CD4-positive, alpha-beta T cell treated with Interleukin-4 for 4 hours (primary cell): ENCODE measurements at regions not wholly inside any gene's neighbourhood (a gene's known extent, or its start where the extent isn't known, plus 50 kb on each side); places are given as distances from the start of the nearest gene placed in this dataset.
"Not testable (repeated sequence)": the region's sequence is repeated elsewhere in the genome, so short reads cannot be mapped to it uniquely, and the experiment has no call there.

ENCODE experiments used
- DNase-seq: peaks from one replicate; pipeline ENCODE4 v3.0.0-alpha.2; 2020

GRCh38 chr5:157956271-157956885, 97.4 kb upstream of the CLINT1 start:
- DNase-seq: no peak

- DNase-seq: no peak
Measured at GRCh38 chr5:157955541-157956172, 96.7 kb upstream of the CLINT1 start.

GRCh38 chr5:157952374-157952685, 93.4 kb upstream of the CLINT1 start:
- no peak for DNase-seq

- no peak for DNase-seq
Measured at GRCh38 chr5:157951673-157952373, 92.9 kb upstream of the CLINT1 start.

GRCh38 chr5:157949520-157949919, 90.6 kb upstream of the CLINT1 start:
- no peak for DNase-seq

GRCh38 chr5:157948738-157949410, 89.9 kb upstream of the CLINT1 start:
- DNase-seq: peak; percentile 72

- no peak for DNase-seq
Measured at GRCh38 chr5:157947156-157947555, 88.2 kb upstream of the CLINT1 start.

GRCh38 chr5:157945822-157946221, 86.9 kb upstream of the CLINT1 start:
- not testable (repeated sequence) for DNase-seq

- no peak for DNase-seq
Measured at GRCh38 chr5:157944938-157945337, 86.0 kb upstream of the CLINT1 start.

GRCh38 chr5:157944077-157944633, 85.2 kb upstream of the CLINT1 start:
- no peak for DNase-seq

- DNase-seq: no peak
Measured at GRCh38 chr5:157942595-157942994, 83.7 kb upstream of the CLINT1 start.

GRCh38 chr5:157941616-157942015, 82.7 kb upstream of the CLINT1 start:
- DNase-seq: no peak

GRCh38 chr5:157938101-157938500, 79.2 kb upstream of the CLINT1 start:
- not testable (repeated sequence) for DNase-seq

- not testable (repeated sequence) for DNase-seq
Measured at GRCh38 chr5:157936776-157937501, 78.0 kb upstream of the CLINT1 start.

GRCh38 chr5:157934600-157934999, 75.7 kb upstream of the CLINT1 start:
- no peak for DNase-seq

- no peak for DNase-seq
Measured at GRCh38 chr5:157933005-157933404, 74.1 kb upstream of the CLINT1 start.

- DNase-seq: no peak
Measured at GRCh38 chr5:157930710-157931109, 71.8 kb upstream of the CLINT1 start.

GRCh38 chr5:157926977-157927376, 68.0 kb upstream of the CLINT1 start:
- DNase-seq: no peak

- no peak for DNase-seq
Measured at GRCh38 chr5:157925786-157926671, 67.1 kb upstream of the CLINT1 start.

GRCh38 chr5:157924931-157925729, 66.2 kb upstream of the CLINT1 start:
- no peak for DNase-seq

- no peak for DNase-seq
Measured at GRCh38 chr5:157924490-157924889, 65.5 kb upstream of the CLINT1 start.
